ENCODE measurements at regions not wholly inside any gene's neighbourhood (a gene's known extent, or its start where the extent isn't known, plus 50 kb on each side); places are given as distances from the start of the nearest gene placed in this dataset.
"Not testable (repeated sequence)": the region's sequence is repeated elsewhere in the genome, so short reads cannot be mapped to it uniquely, and the experiment has no call there.

DNA sequence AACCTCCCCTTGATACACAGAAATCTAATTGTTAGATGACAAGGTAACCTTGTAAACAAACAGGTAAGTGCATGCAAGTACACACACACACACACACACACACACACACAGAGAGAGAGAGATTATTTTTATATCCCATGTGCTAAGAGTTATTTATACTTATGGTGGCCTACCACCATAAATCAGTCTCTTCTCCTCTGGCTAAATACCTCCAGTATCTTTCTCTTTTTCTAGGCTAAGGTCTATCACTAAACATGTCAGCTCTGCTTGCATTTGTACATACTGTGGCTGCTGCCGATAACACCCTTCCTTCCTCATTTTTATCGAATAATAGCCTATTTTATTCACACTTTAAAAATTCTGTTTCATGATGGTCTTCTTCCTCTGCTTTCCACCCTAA is 172.4 kb downstream of the CNTN3 start:
- DNase-seq (no peak), ATAC-seq (no peak)
- intact Hi-C loops (cut with DNase I, micrococcal nuclease) = no loop called here

DNA sequence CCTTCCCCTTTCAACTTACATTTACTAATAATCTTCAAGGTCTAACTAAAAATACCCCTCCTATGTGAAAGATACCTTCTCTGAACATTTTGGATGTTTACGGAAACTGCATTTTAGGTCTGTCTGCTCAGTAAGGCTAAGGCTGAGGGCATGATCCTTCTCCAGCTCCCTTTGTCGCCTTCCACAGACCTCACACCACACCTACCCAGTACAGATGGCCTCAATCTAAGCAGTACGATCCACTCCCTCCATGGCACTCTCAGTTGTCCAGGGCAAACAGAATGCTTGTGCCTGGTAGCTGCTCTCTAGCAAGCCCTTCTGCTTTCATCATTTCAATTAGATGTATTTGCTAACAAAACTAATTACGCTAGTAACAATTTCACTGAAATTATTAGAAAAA is 178.3 kb downstream of the CNTN3 start:
- intact Hi-C loops (cut with DNase I, micrococcal nuclease) = no loop called here
- no peak for DNase-seq
- no peak for ATAC-seq

DNA sequence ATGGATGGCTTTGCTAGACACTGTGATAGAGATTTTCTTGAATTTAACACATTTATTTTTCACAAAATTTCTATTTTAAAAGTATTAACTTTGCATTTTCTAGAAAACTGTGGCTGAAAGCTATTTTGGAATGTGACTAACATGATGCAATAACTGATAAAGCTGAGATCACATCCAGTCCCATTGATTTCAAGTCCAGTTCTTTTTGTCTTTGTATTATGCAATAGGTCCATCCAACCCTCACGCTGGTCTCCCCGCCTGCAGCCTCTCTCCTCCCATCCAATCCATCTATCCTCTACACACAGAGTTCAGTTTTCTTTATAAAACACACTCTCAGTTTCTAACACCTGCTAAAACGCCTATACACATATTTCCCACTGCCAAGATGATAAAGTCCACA is 178.8 kb downstream of the CNTN3 start:
- DNase-seq (no peak), ATAC-seq (no peak)
- intact Hi-C loops (cut with DNase I, micrococcal nuclease) = no loop called here

DNA sequence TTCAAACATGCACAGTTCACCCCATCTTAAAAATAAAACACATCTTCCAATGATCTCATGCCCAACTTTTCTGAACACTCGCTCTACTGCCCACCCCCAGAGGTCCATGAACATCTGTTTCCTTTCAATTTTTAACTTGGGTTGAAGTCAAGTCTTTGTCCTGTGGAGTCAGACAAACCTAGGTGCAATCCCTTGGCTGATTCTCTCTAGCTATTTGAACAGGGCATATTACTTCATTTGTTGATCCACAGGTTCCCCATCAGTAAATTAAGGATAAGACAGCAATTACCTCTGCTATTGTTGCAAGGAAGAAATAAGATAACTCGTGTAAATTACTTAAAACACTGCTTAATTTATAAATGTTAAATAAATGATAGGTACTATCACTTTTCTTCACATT is 180.1 kb downstream of the CNTN3 start:
- ATAC-seq (no peak), DNase-seq (no peak)
- intact Hi-C loops (cut with DNase I, micrococcal nuclease) = no loop called here

DNA sequence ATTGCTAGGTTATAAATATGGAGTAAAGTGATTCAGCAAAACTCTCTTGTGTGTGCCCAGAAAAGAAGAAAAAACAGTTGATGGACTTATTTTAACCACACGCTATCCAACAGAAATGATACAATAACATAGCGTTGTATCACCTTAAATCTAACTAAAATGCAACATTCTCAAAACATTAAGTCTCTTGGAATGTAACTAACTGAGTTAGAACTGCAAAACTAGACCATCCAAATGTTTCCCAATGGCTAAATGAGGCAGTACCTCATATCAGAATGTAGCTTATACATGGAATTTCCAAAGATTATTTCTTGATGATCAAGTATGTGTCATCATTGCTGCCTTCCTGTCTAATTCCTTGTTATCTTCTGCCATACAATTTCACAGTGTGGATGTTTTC is 187.9 kb downstream of the CNTN3 start:
- ATAC-seq = no peak
- DNase-seq = no peak
- intact Hi-C loops (cut with DNase I, micrococcal nuclease) = no loop called here

DNA sequence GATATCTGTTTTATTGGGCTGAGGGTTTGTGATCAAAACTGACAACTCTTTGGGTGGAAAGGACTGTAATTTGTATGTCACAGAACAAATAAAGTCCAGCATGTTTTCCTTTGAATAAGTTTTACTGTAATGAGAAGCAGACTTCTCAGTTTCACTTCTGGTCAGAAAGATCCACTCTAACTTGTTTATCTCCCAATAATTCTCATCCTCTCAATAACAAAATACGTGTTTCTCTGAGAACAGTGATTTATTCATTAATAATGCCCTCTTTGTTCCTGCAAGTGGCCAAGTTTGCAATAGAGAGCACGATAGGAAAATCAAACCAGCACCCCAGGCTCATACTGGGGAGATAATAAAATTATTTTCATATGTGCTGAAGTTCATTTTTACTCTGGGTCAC is 190.6 kb downstream of the CNTN3 start:
- ATAC-seq = no peak
- intact Hi-C loops (cut with DNase I, micrococcal nuclease) = no loop called here
- no peak for DNase-seq

DNA sequence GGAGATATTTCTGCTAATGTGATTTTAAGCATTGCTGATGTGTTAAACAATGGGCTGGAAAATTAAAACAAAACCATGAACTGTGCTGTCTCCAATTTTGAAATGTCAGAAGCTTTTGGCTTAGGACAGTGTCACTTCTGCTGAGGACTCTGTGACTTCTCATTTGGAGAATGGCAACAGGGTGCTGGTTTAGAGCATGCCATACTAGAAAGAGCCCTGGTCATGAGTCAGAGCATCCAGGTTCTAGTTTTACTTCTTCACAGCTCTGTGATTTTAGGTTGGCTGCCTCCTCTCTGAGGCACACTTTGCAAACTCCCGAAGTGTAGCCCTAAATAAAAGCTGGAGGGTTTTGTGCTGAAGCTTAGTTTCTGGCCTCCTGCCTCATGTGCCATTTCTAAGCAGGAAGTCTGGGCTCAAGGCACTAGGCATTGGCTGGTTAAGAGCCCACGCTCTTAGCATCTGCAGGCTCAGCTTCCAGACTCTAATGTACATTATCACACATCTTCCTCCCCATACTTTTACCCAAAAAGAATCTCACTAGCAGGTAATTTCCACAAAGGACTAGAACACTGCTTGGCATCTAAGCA is 193.8 kb downstream of the CNTN3 start:
- no peak for ATAC-seq
- DNase-seq = no peak
- intact Hi-C loops (cut with DNase I, micrococcal nuclease) = no loop called here

DNA sequence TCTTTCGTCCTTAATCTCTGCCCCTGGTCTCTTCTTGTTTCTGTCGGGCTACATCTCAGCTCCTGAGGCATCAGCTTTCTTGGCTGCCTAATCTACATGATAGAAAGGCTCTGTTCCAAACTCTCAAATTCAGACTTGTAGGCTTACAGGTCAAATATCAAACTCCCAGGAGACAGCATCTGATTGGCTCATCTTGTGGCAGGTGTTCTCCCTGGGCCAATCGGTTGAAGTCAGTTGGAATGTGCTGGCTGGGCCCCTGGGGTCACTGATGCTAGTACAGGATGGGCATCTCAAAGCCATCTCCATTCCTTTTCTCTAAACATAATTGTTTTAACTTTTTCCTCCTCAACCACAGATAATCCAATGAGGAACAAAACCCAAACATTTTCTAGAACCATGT is 198.7 kb downstream of the CNTN3 start:
- intact Hi-C loops (cut with DNase I, micrococcal nuclease) = no loop called here
- DNase-seq = no peak
- ATAC-seq = no peak

DNA sequence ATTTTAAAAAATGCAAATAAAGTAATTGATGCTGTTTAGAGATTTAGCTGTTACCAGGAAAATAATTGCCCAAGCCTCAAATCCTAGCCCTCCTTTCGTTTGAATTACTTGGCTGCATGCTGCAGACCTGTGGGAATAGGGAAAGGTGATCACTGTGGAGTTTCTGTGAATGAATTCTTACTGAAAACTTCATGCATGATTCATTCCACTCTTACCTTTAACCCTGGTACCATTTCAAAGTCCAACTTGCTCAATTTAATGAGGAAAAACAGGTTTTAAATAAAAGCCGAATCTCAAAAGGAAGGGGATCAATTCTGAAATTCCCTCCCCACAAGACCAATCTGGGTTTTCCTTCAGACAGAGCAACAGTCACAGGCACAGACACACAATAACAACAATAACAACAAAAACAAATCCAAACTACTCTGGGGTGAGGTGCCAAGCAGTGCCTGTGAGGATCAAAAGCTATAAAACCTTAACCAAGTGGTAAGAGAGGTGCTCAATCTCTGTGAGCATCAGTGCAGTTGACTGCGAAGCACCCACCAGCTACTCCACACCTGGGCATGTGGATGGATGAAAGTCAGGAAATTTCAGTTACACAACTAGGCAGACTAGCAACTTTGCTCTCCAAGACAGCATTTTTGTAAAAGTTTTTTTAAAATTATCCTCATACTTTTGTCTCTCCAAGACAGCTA is 200.8 kb downstream of the CNTN3 start:
- DNase-seq = no peak
- intact Hi-C loops (cut with DNase I, micrococcal nuclease) = no loop called here
- peak; percentile 37 for ATAC-seq

DNA sequence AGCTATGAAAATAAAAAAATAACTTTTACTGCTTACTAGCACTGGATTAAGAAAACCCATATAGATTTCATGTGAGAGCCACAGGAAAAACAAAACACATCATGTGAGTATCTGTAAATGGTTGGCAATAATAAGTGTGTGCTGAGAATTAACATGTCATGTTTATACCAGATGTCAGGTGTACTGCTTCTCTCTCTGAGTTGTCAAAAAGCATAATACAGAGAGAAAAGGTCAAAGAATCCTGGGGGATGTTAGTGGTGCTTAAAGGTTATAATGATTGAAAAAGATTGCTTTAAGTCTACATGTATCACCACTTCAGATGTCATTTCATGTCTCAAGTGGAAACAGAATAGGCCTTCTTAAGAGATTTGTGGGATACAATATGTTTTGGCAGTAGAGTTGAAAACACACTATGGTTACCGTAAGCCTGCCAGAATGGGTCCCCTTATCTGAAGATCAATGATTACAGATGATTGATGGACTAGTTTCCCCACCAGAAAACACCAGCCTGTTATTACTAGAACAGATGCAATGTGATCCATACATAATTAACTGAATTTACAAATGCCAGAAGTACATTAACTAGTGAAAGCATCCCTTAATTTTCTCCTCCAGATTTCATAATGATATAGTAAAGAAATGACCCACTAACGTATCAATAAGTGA is 204.1 kb downstream of the CNTN3 start:
- no peak for ATAC-seq
- no peak for DNase-seq
- intact Hi-C loops (cut with DNase I, micrococcal nuclease) = no loop called here

DNA sequence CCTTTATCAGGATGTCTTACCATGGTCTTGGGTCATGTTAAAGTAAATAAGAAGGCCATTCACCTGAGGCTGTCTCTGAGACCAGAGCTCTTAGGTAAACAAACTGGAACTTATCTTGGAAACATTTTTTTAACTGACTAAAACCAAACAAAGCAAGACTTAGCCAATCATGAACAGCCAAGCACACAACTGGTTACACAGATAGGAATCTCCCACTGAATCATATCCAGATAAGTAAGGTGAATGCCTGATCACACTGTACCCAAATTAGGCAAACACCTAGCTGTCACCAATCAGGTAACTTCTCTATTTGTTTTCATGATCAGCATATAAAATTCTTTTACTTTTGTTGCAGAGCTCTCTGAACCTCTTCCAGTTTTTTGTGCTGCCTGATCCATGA is 205.4 kb downstream of the CNTN3 start:
- no peak for ATAC-seq
- DNase-seq = no peak
- intact Hi-C loops (cut with DNase I, micrococcal nuclease) = no loop called here

DNA sequence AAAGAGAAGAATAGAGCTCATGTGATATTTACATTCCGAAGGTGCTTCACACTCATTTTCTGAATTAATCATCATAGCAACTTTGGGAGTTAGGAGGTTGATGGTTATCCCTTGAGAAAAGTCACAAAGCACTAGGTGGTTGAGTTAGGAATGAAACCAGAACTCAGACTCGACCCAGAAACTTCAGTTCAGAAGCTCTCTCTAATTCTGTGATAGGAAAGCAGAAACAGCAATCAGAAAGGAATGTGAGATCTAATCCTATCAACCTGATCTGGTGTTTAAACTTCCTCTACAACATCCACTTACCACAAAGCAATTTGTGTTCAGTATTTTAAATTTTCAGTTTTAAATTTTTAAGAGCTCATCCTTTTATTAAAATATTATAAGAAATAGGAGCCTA is 211.2 kb downstream of the CNTN3 start:
- DNase-seq (no peak), ATAC-seq (no peak)
- intact Hi-C loops (cut with DNase I, micrococcal nuclease) = no loop called here

DNA sequence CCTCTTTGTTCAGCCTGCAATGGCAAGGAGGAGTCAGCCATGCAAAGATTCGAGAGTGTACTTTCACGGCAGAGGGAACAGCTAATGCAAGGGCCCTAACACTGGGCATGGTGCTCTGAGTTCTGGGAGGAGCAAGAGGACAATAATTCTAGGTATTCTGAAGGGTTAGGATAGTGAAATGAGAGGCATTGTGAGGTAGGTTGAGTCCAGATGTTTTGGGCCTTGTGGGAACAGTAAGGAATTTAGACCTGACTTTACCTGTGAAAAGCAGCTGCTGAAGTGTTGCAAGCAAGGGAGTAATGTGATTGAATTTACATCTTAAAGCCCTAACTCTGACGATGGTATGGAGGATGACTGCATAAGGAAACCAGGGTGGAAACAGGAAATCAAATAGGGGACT is 211.6 kb downstream of the CNTN3 start:
- ATAC-seq (no peak), DNase-seq (no peak)
- intact Hi-C loops (cut with DNase I, micrococcal nuclease) = no loop called here

DNA sequence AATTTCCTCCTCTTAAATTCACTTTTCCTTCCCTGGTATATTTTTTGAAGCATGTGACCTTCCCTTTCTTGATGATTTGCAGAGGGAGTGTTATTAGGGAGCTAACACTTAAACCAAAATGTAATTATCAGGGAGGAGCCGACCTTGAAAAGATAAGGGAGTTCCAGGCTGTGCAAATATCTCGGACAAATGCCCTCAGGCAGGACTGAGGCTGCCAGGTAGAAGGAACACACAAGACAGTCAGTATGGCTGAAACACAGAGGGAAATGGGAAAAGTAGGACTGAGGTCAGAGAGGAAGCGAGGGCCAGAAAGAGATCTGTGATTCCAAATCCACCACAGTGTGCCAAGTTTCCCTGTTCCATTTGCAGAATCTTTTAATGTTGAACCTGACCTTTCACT is 221.0 kb downstream of the CNTN3 start:
- intact Hi-C loops (cut with DNase I, micrococcal nuclease) = no loop called here
- no peak for ATAC-seq
- DNase-seq = no peak

DNA sequence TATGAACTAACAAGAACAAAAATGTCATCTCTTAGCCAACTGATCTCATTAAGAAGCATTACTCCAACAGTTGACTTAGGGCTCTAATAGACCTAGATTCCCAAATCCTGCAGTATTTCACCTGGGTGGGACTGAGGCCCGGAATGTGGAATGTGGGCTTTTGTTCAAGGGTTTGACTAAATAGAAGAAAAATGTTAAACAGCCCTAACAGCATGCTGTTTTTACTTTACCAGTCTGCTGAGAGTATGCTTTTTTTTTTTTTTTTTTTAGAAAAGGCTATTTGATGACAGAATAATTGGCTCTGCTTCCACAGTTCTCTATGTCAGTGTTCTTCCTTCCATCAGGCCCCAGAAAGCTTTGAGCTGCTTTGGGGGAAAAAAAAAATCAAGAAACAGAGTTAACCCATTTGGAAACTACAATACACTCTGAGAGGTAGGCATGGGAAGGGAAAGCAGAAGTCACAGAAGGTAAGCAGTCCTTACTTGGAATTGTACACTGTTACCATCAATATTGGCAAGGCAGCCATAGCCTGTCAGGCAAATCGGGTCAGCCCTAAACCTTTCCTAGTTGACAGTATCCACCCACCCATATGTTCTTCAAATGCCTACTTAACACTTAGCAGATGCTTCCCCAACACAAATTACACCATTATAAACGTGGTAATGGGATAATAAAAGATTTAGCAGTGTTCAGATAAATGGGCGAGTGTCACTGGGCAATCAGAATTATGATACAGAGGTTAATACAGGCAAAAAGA is 224.2 kb downstream of the CNTN3 start:
- intact Hi-C loops (cut with DNase I, micrococcal nuclease) = no loop called here
- no peak for DNase-seq
- no peak for ATAC-seq

DNA sequence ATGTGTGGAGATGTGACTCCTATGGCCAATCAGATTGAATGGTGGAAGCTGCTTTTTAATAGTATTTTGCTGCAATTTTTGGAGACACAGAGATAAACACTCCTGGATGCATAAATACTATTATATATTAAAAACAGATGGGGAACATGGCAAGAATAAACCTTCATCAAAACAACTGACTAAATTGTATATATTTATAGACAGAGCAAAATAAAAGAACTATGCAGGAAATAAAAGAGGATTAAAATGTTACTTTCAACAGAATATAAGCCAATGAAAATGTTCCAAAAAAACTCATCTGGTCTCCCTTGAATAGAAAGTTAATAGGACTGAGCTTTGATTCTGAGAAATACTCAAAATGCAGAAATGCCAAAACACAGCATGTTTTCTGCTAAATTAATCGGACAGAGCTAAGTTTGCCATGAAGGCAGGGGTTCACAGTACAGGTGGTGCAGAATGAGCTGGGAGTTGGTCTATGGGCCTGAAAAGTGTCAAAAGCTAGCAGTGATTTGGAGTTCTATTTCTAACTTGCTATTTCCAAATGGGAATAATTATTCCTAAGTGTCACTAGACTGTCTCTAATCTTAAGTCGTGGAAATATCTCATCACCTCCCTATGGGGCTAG is 227.2 kb downstream of the CNTN3 start:
- intact Hi-C loops (cut with DNase I, micrococcal nuclease) = no loop called here
- DNase-seq (no peak), ATAC-seq (no peak)

DNA sequence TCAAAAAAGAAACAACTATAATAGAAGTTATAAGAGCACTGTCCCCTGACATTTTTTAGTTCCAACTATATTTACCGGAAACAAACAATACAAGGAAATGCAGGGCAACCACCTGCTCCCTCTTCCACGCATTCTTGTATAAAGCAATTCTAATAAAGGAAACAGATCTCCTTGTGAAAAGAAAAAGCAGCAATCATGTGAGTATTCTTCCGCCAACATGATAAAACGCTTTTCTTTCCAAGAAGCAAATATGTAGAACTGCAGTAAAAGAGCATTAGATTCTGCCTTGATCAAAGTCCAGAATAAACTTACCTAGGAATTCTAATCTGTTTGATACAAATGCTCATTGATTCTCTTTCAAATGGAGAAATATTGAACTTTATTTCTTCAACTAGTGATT is 230.3 kb downstream of the CNTN3 start:
- ATAC-seq (peak; percentile 81), DNase-seq (no peak)

DNA sequence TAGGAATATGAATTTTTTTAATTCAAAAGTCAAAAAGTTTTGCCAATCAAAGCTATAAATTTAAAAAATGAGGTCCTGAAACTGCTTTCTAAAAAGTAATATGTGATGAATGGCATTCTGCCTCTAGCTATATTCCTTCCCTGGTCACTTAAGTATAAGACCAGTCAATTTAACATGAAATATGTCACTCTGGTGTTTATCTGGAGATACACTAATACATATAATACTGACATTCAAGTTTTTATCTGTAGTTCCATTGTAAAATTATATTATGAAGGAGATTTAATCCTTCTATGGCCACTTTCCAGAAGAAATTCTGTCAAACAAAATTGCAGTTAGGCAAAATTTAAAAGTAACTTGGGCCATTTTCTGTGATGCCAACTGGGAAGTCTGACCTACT is 236.8 kb downstream of the CNTN3 start:
- intact Hi-C loops (cut with DNase I, micrococcal nuclease) = no loop called here
- ATAC-seq (no peak), DNase-seq (no peak)

More for the DNA sequence above, 230.3 kb downstream of the CNTN3 start:
- intact Hi-C loops (cut with DNase I, micrococcal nuclease) = no loop called here

DNA sequence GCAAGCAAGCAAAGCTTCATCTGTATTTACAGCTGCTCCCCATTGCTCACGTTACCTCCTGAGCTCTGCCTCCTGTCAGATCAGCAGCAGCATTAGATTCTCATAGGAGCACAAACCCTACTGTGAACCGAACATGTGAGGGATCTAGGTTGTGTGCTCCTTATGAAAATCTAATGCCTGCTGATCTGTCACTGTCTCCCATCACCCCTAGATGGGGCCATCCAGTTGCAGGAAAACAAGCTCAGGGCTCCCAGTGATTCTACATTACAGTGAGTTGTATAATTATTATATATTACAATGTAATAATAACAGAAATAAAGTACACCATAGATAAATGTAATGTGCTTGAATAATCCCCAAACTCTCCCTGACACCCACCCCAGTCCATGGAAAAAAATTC is 238.1 kb downstream of the CNTN3 start:
- DNase-seq = peak in 1 of 2 donors; percentile 5
- intact Hi-C loops (cut with DNase I, micrococcal nuclease) = not testable (repeated sequence)
- peak; percentile 17 for ATAC-seq

DNA sequence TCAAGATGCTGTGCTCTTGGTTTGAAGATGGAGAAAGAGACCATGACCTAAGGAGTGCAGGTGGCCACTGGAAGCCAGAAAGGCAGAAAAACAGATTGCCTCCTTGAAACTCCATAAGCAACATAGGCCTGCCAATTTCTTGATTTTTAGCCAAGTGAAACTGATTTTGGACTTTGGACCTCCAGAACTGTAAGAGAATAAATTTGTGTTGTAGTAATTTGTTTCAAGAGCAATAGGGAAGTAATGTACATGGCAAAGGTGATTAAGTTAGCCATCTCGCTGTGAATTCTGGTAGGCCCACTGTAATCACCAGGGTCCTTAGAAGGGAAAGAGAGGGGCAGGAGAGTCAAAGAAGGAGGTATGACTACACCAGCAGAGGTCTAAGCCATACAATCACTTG is 238.8 kb downstream of the CNTN3 start:
- intact Hi-C loops (cut with DNase I, micrococcal nuclease) = no loop called here
- DNase-seq (peak in 1 of 2 donors; percentile 8), ATAC-seq (peak; percentile 93)
